ENCODE measurements at regions not wholly inside any gene's neighbourhood (a gene's known extent, or its start where the extent isn't known, plus 50 kb on each side); places are given as distances from the start of the nearest gene placed in this dataset.

DNA sequence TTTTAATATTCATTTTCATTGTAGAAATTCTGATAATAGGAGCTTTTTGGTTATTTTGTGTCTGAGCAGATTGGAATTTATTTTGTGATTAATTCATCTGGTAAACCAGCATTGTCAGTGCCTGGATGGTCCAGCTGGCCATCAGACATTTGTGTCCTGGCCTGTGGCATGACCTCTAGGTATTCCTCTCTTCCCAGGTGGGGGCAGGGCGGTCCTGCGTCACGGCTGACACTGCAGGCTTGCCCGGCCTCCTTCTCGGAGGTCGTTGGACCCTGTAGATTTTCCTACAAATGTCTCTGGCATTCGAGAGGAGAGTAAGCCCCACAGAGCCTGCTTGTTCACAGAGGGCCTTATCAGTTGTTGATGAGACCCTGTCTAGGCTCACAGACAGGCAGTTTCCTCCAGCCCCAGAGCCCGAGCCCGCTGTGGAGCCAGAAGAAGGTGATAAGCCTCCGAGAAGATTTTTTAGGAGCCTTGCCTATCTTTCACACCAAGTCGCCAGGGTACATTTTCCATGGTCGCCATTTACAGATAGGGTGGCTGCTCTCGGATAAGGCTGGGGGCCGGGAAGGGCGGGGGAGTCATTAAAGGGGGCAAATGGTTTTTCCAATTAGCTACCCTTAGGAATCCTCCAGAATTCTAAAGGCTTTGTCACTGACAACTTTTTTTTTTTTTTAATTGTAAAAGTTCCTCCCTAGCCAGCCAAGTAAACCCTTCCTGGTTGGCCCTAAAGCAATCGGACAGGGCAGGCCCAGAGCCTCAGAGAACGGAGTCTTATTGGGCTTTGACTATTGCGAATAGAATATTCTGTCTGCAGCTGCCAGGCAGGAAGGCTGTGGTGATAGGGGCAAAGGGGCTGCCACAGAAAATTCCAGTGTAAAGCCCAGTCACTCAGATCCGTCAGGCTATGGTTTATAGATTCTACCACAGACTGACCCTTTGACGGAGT lies 78.1 kb upstream of the TBX20 start:
- no peak for DNase-seq

DNA sequence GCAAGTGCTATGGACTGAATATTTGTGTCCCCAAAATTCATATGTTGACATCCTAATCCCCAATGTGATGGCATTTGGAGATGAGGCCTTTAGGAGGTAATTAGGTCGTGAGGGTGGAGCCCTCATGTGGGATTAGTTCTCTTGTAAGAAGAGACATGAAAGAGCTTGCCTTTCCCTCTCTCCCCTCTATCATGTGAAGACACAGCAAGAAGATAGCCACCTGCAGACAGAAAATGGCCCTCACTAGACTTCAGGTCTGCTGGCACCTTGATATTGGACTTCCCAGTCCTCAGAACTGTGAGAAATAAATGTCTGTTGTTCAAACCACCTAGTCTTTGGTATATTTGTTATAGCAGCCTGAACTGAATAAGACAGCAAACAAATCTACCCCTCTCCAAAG lies 75.1 kb upstream of the TBX20 start:
- no peak for DNase-seq

DNA sequence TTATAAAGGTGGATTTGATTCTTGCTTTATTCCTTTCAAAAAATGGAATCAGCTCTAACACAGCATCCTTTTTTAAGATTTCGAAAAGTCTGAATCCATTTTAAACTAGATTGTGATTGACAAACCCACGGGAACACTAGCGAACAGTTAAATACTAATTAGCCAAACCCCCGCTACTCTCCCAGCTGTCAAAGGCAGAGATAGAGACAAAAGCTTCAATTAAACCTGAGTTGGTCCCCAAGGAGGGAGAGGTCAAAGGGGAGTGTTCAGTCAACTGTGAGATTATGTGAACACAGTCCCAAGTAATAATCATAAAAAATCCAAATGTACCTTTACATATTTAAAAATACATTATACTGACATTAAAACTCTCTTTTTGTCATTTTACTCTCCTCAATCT lies 65.7 kb upstream of the TBX20 start:
- DNase-seq: no peak

DNA sequence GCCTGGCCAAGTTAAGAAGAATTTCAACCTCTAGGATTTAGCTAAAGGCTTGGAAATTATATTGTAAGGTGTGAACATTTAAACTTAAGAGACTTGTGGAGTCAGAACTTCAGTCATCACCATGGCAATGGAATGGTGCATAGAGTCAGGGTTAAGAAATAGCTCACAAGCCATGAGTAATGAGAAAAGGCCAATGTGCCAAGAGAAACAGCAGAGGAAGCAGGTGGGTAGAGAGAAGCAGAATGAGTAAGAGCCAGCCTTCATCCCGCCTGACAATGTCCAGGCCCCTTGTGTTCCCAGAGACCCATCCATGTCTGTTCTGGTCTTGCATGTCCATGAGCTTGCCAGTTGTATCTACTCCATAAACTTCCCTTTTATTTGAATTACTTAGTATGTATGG lies 62.6 kb upstream of the TBX20 start:
- no peak for DNase-seq

DNA sequence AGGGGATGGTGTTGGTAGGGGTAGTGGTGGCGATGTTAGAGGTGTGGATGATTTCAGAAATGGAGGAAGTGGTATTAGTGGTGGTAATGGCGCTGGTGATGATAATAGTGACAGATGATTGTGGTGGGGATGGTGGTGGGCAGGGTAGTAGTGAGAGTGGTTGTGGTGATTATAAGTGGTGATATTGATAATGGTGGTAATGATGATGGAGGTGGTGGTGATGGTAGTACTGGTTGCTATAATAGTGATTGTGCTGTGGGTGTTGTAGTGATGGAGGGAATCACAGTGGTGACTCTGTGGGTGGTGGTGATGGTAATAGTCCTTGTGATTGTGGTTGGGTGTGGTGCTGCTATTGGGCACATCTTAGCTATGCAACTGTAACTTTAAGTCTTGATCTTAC lies 61.6 kb upstream of the TBX20 start:
- DNase-seq: no peak

DNA sequence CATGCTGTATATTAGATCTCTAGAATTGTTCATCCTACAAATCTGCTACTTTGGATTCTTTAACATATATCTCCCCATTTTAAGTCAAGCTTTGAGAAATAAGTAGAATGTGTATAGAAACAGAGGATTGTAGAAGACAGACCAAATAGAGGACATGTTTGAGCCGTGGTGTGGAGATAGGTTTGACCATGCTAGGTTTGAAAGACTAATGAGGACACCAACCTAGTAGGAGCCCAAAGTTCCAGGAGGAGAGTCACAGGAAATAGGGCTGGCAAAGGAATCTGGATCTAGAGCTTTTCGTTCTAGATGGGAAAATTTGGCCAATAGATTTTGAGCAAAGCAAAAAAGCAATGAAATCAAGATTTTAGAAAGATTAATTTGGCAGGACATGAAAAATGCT lies 60.5 kb upstream of the TBX20 start:
- DNase-seq: no peak

DNA sequence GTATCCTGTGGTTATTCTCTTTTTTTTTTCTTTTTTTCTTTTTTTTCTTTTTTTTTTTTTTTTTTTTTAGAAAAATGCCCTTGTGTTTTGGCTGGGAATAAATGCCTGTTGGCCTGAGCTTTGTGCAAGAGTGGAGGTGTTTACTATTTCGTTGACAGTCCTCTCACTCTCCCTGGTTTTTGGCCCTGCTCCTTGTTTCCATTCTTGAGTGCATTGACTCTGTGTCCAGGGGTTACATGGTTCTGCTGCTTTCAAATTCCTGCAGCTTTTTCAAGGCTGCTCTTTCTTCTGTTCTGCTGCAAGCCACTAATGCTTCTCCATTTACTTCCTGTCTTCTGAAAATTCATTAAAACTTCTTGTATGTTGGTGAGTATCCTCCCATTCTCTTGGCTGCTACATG lies 59.7 kb upstream of the TBX20 start:
- DNase-seq: no peak
